Loucy (cell line): ENCODE measurements at regions not wholly inside any gene's neighbourhood (a gene's known extent, or its start where the extent isn't known, plus 50 kb on each side); places are given as distances from the start of the nearest gene placed in this dataset.

ENCODE experiments used
- H2AFZ ChIP-seq: fragments of 200-600 bp; sonication (generic); 2 replicates; pipeline ENCODE4 v1.6.0; 2016; ENCODE audit warnings: antibody characterized with exemption, mild to moderate bottlenecking, low read length, moderate library complexity
- H3F3A ChIP-seq: fragments of 200-600 bp; 2 replicates; pipeline ENCODE4 v1.6.0; 2016; ENCODE audit warnings: antibody characterized with exemption, low read depth, mild to moderate bottlenecking
- H3K27me3 ChIP-seq: fragments of 200-600 bp; sonication (generic); 2 replicates; pipeline ENCODE4 v1.6.1; 2014; ENCODE audit warnings: low read length, mild to moderate bottlenecking; ENCODE audit not compliant: insufficient read depth, poor library complexity, severe bottlenecking
- H3K36me3 ChIP-seq: fragments of 200-600 bp; sonication (generic); 2 replicates; pipeline ENCODE4 v1.6.1; 2016; ENCODE audit warnings: low read length; ENCODE audit not compliant: insufficient read depth
- H3K4me1 ChIP-seq: fragments of 200-600 bp; sonication (generic); 2 replicates; pipeline ENCODE4 v1.5.1; 2014; ENCODE audit warnings: low read length, mild to moderate bottlenecking; ENCODE audit not compliant: insufficient read depth, poor library complexity, severe bottlenecking
- H3K4me2 ChIP-seq: fragments of 200-600 bp; sonication (generic); 2 replicates; pipeline ENCODE4 v1.6.0; 2014; ENCODE audit warnings: antibody characterized with exemption, low read length, low read depth, mild to moderate bottlenecking; ENCODE audit not compliant: poor library complexity, severe bottlenecking
- H3K4me3 ChIP-seq: fragments of 200-600 bp; sonication (generic); 2 replicates; pipeline ENCODE4 v1.5.1; 2014; ENCODE audit warnings: low read length, mild to moderate bottlenecking, mixed read lengths; ENCODE audit not compliant: poor library complexity, severe bottlenecking
- H3K79me2 ChIP-seq: fragments of 200-600 bp; sonication (generic); 2 replicates; pipeline ENCODE4 v1.6.1; 2014; ENCODE audit warnings: low read length; ENCODE audit not compliant: insufficient read depth
- H3K9ac ChIP-seq: fragments of 200-600 bp; sonication (generic); 2 replicates; pipeline ENCODE4 v1.6.0; 2014; ENCODE audit warnings: mild to moderate bottlenecking, low read depth, low read length, moderate library complexity; ENCODE audit not compliant: poor library complexity, severe bottlenecking
- H3K9me2 ChIP-seq: fragments of 200-600 bp; sonication (generic); replicated peaks from 2 replicates; pipeline ENCODE4 v1.6.1; 2016; ENCODE audit warnings: low read depth, low read length, mixed read lengths
- H3K9me3 ChIP-seq: fragments of 200-600 bp; sonication (generic); 2 replicates; pipeline ENCODE4 v1.6.1; 2014; ENCODE audit warnings: mild to moderate bottlenecking, antibody characterized with exemption, low read length, low read depth; ENCODE audit not compliant: insufficient read depth
- H4K20me1 ChIP-seq: fragments of 200-600 bp; sonication (generic); 2 replicates; pipeline ENCODE4 v1.6.0; 2014; ENCODE audit warnings: antibody characterized with exemption, low read length, mild to moderate bottlenecking; ENCODE audit not compliant: insufficient read depth, poor library complexity, severe bottlenecking
- EZH2phosphoT487 ChIP-seq: fragments of 200-600 bp; IDR thresholded peaks from 2 replicates; pipeline ENCODE4 v1.6.1; 2018; ENCODE audit warnings: antibody characterized with exemption, mild to moderate bottlenecking, moderate library complexity, borderline replicate concordance
- TF ChIP-seq, protein P1 (sequence below): fragments of 200-600 bp; sonication (generic); conservative IDR thresholded peaks from 2 replicates; pipeline ENCODE4 v1.5.1; 2014; ENCODE audit warnings: mild to moderate bottlenecking, antibody characterized with exemption, low read length

- no peaks in the 10 kb centered on the region for H3K4me1 ChIP-seq
- no peaks in the 10 kb centered on the region for H3F3A ChIP-seq
- no peaks in the 10 kb centered on the region for H3K9me3 ChIP-seq
- H4K20me1 ChIP-seq: no peaks in the 10 kb centered on the region
- no peak overlapping the region for H3K4me3 ChIP-seq
- TF ChIP-seq, protein P1, sequence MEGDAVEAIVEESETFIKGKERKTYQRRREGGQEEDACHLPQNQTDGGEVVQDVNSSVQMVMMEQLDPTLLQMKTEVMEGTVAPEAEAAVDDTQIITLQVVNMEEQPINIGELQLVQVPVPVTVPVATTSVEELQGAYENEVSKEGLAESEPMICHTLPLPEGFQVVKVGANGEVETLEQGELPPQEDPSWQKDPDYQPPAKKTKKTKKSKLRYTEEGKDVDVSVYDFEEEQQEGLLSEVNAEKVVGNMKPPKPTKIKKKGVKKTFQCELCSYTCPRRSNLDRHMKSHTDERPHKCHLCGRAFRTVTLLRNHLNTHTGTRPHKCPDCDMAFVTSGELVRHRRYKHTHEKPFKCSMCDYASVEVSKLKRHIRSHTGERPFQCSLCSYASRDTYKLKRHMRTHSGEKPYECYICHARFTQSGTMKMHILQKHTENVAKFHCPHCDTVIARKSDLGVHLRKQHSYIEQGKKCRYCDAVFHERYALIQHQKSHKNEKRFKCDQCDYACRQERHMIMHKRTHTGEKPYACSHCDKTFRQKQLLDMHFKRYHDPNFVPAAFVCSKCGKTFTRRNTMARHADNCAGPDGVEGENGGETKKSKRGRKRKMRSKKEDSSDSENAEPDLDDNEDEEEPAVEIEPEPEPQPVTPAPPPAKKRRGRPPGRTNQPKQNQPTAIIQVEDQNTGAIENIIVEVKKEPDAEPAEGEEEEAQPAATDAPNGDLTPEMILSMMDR: no peak
- TF ChIP-seq EZH2phosphoT487: no peak
- no peaks in the 10 kb centered on the region for H3K36me3 ChIP-seq
- no peaks in the 10 kb centered on the region for H3K9me2 ChIP-seq
- H3K27me3 ChIP-seq: no peaks in the 10 kb centered on the region
- no peak overlapping the region for H3K9ac ChIP-seq
- no peak overlapping the region for H2AFZ ChIP-seq
- no peak overlapping the region for H3K4me2 ChIP-seq
- no peaks in the 10 kb centered on the region for H3K79me2 ChIP-seq
These were observed 142.4 kb upstream of the ANKRD50 start for GRCh38 chr4:124854968-124855367.

DNA sequence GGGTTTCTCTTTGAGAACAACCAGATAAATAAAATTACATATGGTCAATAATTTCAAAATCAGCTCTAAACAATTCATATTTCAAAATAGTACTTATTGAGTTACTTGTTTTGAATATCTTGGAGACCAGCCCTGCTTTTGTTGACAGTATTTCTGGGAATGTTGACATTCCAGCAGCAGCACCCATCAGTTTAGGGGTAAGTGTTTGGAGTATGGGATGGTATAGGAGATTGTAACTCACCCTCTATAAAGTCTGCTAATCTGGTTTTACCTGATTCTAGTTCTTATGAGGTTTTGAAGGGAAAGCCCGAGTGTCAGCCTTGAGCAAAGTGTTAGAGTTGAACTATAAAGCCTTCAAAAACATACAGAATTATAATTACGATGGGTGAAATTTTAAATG is 139.2 kb upstream of the ANKRD50 start:
- Histone ChIP-seq H3K9ac (no peak overlapping the region), H3K79me2 (no peaks in the 10 kb centered on the region), H3K9me2 (no peaks in the 10 kb centered on the region), H3K4me1 (no peaks in the 10 kb centered on the region), H3F3A (no peaks in the 10 kb centered on the region), H3K4me2 (no peak overlapping the region), H3K4me3 (no peak overlapping the region), H4K20me1 (no peaks in the 10 kb centered on the region), H2AFZ (no peak overlapping the region), H3K36me3 (no peaks in the 10 kb centered on the region), H3K9me3 (no peaks in the 10 kb centered on the region), H3K27me3 (no peaks in the 10 kb centered on the region)
- TF ChIP-seq, protein P1: no peak
- no peak for TF ChIP-seq EZH2phosphoT487

DNA sequence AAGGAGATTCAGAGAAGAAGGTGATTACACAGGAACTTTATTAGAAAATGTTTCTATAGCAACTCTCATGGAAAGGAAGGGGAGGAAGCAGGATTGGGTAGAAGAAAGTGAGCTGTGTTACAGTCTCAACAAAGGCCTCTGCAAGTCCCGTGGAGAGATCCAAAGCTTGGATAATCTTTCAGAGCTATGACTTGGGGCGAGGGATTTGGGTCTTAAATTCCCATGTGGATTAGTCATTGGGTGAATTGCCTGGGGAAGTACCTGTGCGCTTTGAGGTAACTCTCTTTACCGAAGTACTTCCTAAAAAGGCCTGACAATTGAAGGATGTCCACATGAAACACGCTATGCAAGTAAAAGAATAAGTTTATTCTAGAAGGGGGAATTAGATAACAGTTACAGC is 133.8 kb upstream of the ANKRD50 start:
- Histone ChIP-seq H3K79me2 (no peaks in the 10 kb centered on the region), H3K4me2 (no peak overlapping the region), H3F3A (no peaks in the 10 kb centered on the region), H3K9ac (no peak overlapping the region), H3K4me1 (no peaks in the 10 kb centered on the region), H4K20me1 (no peaks in the 10 kb centered on the region), H3K27me3 (no peaks in the 10 kb centered on the region), H2AFZ (no peak overlapping the region), H3K9me2 (no peaks in the 10 kb centered on the region), H3K4me3 (no peak overlapping the region), H3K9me3 (no peaks in the 10 kb centered on the region), H3K36me3 (no peaks in the 10 kb centered on the region)
- no peak for TF ChIP-seq EZH2phosphoT487
- TF ChIP-seq, protein P1: no peak
